ENCODE measurements at regions not wholly inside any gene's neighbourhood (a gene's known extent, or its start where the extent isn't known, plus 50 kb on each side); places are given as distances from the start of the nearest gene placed in this dataset.

GRCh38 chr12:65517656-65518210 is 239.2 kb downstream of the MSRB3 start:
- Mint-ChIP-seq H3K36me3 (ENCODE audit: insufficient read depth) (no peaks in the 10 kb centered on the region), H3K27ac (no peak overlapping the region), H3K27me3 (no peaks in the 10 kb centered on the region), H3K4me1 (ENCODE audit: low read depth) (peaks cover 4% of the 10 kb centered on the region), H3K4me3 (ENCODE audit: low read depth) (no peak overlapping the region), H3K9me3 (ENCODE audit: low read depth) (no peaks in the 10 kb centered on the region)
- no peak for DNase-seq (ENCODE audit: low spot score, unreplicated experiment)
- TF ChIP-seq CTCF (IDR thresholded peaks at IDR 0.05; ENCODE audit: unreplicated experiment): no peak

- Mint-ChIP-seq H3K36me3 (ENCODE audit: insufficient read depth) (no peaks in the 10 kb centered on the region), H3K27me3 (no peaks in the 10 kb centered on the region), H3K27ac (no peak overlapping the region), H3K4me1 (ENCODE audit: low read depth) (peaks cover 4% of the 10 kb centered on the region), H3K9me3 (ENCODE audit: low read depth) (no peaks in the 10 kb centered on the region), H3K4me3 (ENCODE audit: low read depth) (no peak overlapping the region)
- DNase-seq (ENCODE audit: low spot score, unreplicated experiment): no peak
- no peak for TF ChIP-seq CTCF (IDR thresholded peaks at IDR 0.05; ENCODE audit: unreplicated experiment)
Measured at GRCh38 chr12:65518771-65519170, 240.3 kb downstream of the MSRB3 start.

GRCh38 chr12:65520658-65521057 is 242.2 kb downstream of the MSRB3 start:
- H3K27ac Mint-ChIP-seq: no peak overlapping the region
- H3K4me3 Mint-ChIP-seq (ENCODE audit: low read depth): no peak overlapping the region
- no peaks in the 10 kb centered on the region for H3K36me3 Mint-ChIP-seq (ENCODE audit: insufficient read depth)
- H3K4me1 Mint-ChIP-seq (ENCODE audit: low read depth): peaks cover 4% of the 10 kb centered on the region
- H3K9me3 Mint-ChIP-seq (ENCODE audit: low read depth): no peaks in the 10 kb centered on the region
- no peaks in the 10 kb centered on the region for H3K27me3 Mint-ChIP-seq
- no peak for DNase-seq (ENCODE audit: low spot score, unreplicated experiment)
- TF ChIP-seq CTCF (IDR thresholded peaks at IDR 0.05; ENCODE audit: unreplicated experiment): no peak

GRCh38 chr12:65522956-65523860 is 244.7 kb downstream of the MSRB3 start:
- Mint-ChIP-seq H3K4me3 (ENCODE audit: low read depth) (no peak overlapping the region), H3K27ac (no peak overlapping the region), H3K9me3 (ENCODE audit: low read depth) (no peaks in the 10 kb centered on the region), H3K36me3 (ENCODE audit: insufficient read depth) (no peaks in the 10 kb centered on the region), H3K4me1 (ENCODE audit: low read depth) (peaks cover 4% of the 10 kb centered on the region), H3K27me3 (no peaks in the 10 kb centered on the region)
- no peak for DNase-seq (ENCODE audit: low spot score, unreplicated experiment)
- TF ChIP-seq CTCF (IDR thresholded peaks at IDR 0.05; ENCODE audit: unreplicated experiment): no peak

- Mint-ChIP-seq H3K27ac (no peak overlapping the region), H3K4me1 (ENCODE audit: low read depth) (peaks cover 4% of the 10 kb centered on the region), H3K9me3 (ENCODE audit: low read depth) (no peaks in the 10 kb centered on the region), H3K27me3 (no peaks in the 10 kb centered on the region), H3K36me3 (ENCODE audit: insufficient read depth) (no peaks in the 10 kb centered on the region), H3K4me3 (ENCODE audit: low read depth) (no peak overlapping the region)
- no peak for TF ChIP-seq CTCF (IDR thresholded peaks at IDR 0.05; ENCODE audit: unreplicated experiment)
- DNase-seq (ENCODE audit: low spot score, unreplicated experiment): no peak
Measured at GRCh38 chr12:65524666-65525065, 246.2 kb downstream of the MSRB3 start.
